CD4-positive, CD25-positive, alpha-beta regulatory T cell (primary cell): ENCODE measurements at regions not wholly inside any gene's neighbourhood (a gene's known extent, or its start where the extent isn't known, plus 50 kb on each side); places are given as distances from the start of the nearest gene placed in this dataset.

Experiments used
- ATAC-seq, 2 donors: fragments of 150-1000 bp; cut with Tn5 transposase; one replicate each; pipeline ENCODE4 v1.10.0; 2021; ENCODE audit warnings: low read depth in 2 of 2, moderate number of reproducible peaks in 2 of 2, moderate library complexity in 1 of 2
- DNase-seq, 3 donors: peaks; one replicate each; pipeline versions ENCODE4 v3.0.0 to v3.0.0-alpha.2; 2012 to 2022; ENCODE audit warnings: mixed read lengths in 1 of 3
- H3K27ac ChIP-seq: one replicate; pipeline ENCODE4 v1.7.0; 2013; ENCODE audit warnings: mild to moderate bottlenecking, low read length; ENCODE audit not compliant: insufficient read depth, poor library complexity, severe bottlenecking
- H3K27me3 ChIP-seq: one replicate; pipeline ENCODE4 v1.7.0; 2013; ENCODE audit warnings: low read length; ENCODE audit not compliant: control insufficient read depth, insufficient read depth
- H3K36me3 ChIP-seq: one replicate; pipeline ENCODE4 v1.7.0; 2013; ENCODE audit warnings: mild to moderate bottlenecking, low read length, moderate library complexity; ENCODE audit not compliant: control insufficient read depth, insufficient read depth
- H3K4me1 ChIP-seq: 2 replicates; pipeline ENCODE4 v1.7.0; 2013; ENCODE audit warnings: mild to moderate bottlenecking, low read length; ENCODE audit not compliant: insufficient read depth, control insufficient read depth, poor library complexity, severe bottlenecking
- H3K4me3 ChIP-seq: one replicate; pipeline ENCODE4 v1.7.0; 2013; ENCODE audit warnings: low read depth, mild to moderate bottlenecking, low read length, moderate library complexity
- H3K9me3 ChIP-seq, 2 experiments: 1 replicate in 1 of 2; 2 replicates in 1 of 2; pipeline ENCODE4 v1.7.0; 2013; ENCODE audit warnings: low read length in 2 of 2, mild to moderate bottlenecking in 1 of 2, moderate library complexity in 1 of 2; ENCODE audit not compliant: control insufficient read depth in 2 of 2
- H3K27ac Mint-ChIP-seq, 3 donors: one replicate each; pipeline ENCODE4 v1.8.0; 2020 to 2022; ENCODE audit warnings: mild to moderate bottlenecking in 3 of 3, mixed read lengths in 3 of 3, moderate library complexity in 2 of 3
- H3K27me3 Mint-ChIP-seq: one replicate; pipeline ENCODE4 v1.8.0; 2022; ENCODE audit warnings: mild to moderate bottlenecking, mixed read lengths
- H3K36me3 Mint-ChIP-seq: one replicate; pipeline ENCODE4 v1.8.0; 2020; ENCODE audit warnings: mixed read lengths
- H3K4me1 Mint-ChIP-seq, 4 donors: one replicate each; pipeline ENCODE4 v1.8.0; 2020 to 2022; ENCODE audit warnings: mixed read lengths in 4 of 4, mild to moderate bottlenecking in 1 of 4
- H3K4me3 Mint-ChIP-seq, 4 donors: one replicate each; pipeline ENCODE4 v1.8.0; 2020 to 2022; ENCODE audit warnings: mild to moderate bottlenecking in 4 of 4, mixed read lengths in 4 of 4, moderate library complexity in 3 of 4
- H3K9me3 Mint-ChIP-seq, 7 donors: one replicate each; pipeline ENCODE4 v1.8.0; 2020 to 2022; ENCODE audit warnings: mixed read lengths in 7 of 7, mild to moderate bottlenecking in 3 of 7, moderate library complexity in 2 of 7

DNA sequence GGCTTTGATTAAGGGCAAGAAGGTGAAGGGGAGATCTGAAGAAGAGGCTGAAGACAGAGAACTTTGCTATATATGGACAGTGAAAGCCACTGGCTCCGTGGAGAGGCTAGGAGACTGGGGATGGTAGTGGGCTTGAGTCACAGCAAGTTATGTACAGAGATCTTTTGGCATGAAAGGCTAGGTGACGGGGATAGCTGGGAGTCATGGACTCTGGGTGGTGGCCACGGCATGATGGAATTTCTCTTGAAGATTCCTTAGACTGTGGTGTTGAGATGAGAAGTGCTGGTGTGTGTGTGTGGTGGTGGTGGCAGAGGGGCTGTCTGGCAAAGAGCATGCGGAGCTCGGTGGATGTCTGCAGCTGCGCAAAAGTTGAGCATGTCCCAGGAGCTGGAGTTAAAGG is 120.6 kb upstream of the STC2 start:
- Mint-ChIP-seq H3K9me3 (peaks cover 0 to 2% (median 0%) of the 10 kb centered on the region in 7 donors), H3K27me3 (peaks cover 11% of the 10 kb centered on the region), H3K4me1 (no peaks in the 10 kb centered on the region), H3K36me3 (no peaks in the 10 kb centered on the region), H3K27ac (no peak overlapping the region), H3K4me3 (no peak overlapping the region)
- Histone ChIP-seq H3K36me3 (no peaks in the 10 kb centered on the region), H3K4me3 (no peak overlapping the region), H3K9me3 (no peaks in the 10 kb centered on the region), H3K4me1 (no peaks in the 10 kb centered on the region), H3K27me3 (no peaks in the 10 kb centered on the region), H3K27ac (no peak overlapping the region)
- DNase-seq (no peak), ATAC-seq (no peak)

DNA sequence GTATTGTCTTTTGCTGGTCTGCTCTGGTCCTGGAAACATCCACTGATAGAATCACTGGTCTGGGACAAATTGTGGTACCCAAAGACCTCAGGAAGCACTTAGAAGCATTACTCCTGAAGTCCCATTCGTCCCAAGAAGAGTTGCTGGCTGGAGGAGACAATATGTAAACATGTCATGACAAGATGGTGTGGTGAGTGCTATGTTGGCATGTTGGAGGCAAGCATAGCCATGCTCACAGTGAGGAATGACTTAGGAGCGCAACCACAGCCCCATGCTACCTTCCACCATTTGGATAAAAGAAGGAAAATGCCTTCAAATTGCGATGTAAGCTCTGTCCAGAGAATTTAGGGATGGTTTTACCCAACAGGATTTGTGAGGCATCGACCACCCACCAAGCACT is 115.8 kb upstream of the STC2 start:
- H3K27ac Mint-ChIP-seq = no peak overlapping the region
- Histone ChIP-seq H3K4me3 (no peak overlapping the region), H3K27me3 (no peaks in the 10 kb centered on the region), H3K27ac (no peak overlapping the region), H3K9me3 (no peaks in the 10 kb centered on the region), H3K4me1 (no peaks in the 10 kb centered on the region), H3K36me3 (no peaks in the 10 kb centered on the region)
- ATAC-seq (no peak), DNase-seq (no peak)
- H3K27me3 Mint-ChIP-seq = peaks cover 11% of the 10 kb centered on the region
- peaks cover 0 to 5% (median 0%) of the 10 kb centered on the region in 7 donors for H3K9me3 Mint-ChIP-seq
- H3K4me3 Mint-ChIP-seq = no peak overlapping the region
- H3K36me3 Mint-ChIP-seq = no peaks in the 10 kb centered on the region
- H3K4me1 Mint-ChIP-seq = no peaks in the 10 kb centered on the region

DNA sequence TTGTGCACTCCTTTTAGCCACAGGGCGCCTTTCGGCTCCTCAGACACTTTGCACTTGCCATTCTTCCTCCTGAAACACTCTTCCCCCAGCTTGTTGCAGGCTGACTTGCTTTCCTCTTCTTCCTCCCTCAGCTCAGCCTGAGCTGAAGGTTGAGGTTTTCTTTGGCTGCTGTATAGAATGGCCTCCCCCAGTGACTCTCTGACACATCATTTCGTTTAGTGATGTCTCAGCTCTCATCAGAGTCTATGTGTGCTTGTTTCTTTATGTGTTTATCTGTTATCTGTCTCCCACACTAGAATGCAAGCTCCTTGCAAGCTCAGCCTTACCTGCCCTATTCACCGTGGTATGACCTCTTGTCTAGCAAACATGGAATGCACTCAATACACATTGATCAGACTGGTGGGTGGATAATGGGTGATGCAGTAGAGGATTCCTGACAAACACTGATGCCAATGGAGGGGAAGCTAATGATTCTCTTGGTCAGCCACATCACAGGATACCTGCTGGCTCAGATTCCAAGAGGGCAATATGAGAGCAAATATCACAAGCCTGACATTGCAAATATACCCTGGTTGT is 112.9 kb upstream of the STC2 start:
- H3K4me3 Mint-ChIP-seq = no peak overlapping the region
- Histone ChIP-seq H3K9me3 (no peaks in the 10 kb centered on the region), H3K4me1 (no peaks in the 10 kb centered on the region), H3K27me3 (no peaks in the 10 kb centered on the region), H3K27ac (no peak overlapping the region), H3K36me3 (no peaks in the 10 kb centered on the region), H3K4me3 (no peak overlapping the region)
- DNase-seq = no peak
- H3K4me1 Mint-ChIP-seq = no peaks in the 10 kb centered on the region
- H3K36me3 Mint-ChIP-seq = no peaks in the 10 kb centered on the region
- no peak overlapping the region for H3K27ac Mint-ChIP-seq
- ATAC-seq = no peak
- H3K27me3 Mint-ChIP-seq = peaks cover 11% of the 10 kb centered on the region
- H3K9me3 Mint-ChIP-seq = peaks cover 0 to 5% (median 0%) of the 10 kb centered on the region in 7 donors

DNA sequence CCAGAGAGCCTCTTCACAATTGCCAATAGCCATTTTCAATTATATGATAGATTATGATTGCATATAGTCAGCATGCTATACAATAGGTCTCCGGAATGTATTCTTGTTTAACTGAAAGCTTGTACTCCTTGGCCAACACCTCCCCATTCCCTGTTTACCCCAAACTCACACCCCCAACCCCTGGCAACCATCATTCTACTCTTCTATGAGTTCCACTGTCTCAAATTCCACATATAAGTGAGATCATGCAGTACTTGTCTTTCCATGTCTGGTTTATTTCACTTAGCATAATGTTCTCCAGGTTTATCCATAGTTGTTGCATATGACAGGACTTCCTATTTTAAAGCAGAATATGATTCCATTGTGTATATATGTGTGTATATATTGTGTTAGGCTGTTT is 110.7 kb upstream of the STC2 start:
- H3K4me1 ChIP-seq = no peaks in the 10 kb centered on the region

DNA sequence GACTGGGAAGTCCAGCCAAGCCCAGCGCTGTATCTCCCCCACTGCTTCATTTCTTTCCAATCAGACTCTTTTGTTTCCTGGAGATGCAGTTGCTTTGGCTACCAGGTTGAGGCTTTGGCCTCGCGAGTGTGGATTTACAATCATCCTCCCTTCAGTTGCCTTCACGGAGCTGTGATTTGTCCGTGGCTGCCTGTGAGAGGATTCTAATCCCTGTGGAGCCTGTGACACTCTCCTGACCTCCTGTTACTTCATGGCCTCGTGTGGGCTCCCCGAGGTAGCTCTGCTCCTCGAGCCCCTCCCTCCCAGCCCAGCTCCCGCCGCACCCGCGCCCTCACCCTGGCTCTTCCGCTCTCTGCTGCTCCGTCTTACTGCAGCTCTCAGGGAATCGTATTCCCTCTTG is 107.2 kb upstream of the STC2 start:
- H3K27me3 ChIP-seq = no peaks in the 10 kb centered on the region
- no peak overlapping the region for H3K27ac ChIP-seq
- peaks cover 13% of the 10 kb centered on the region for H3K27me3 Mint-ChIP-seq
- no peak overlapping the region for H3K4me3 Mint-ChIP-seq
- no peaks in the 10 kb centered on the region for H3K36me3 ChIP-seq
- no peaks in the 10 kb centered on the region for H3K36me3 Mint-ChIP-seq
- peaks cover 0 to 4% (median 0%) of the 10 kb centered on the region in 7 donors for H3K9me3 Mint-ChIP-seq
- H3K9me3 ChIP-seq = no peaks in the 10 kb centered on the region
- peak overlapping the region in 1 of 3 donors; percentile 70 for H3K27ac Mint-ChIP-seq
- ATAC-seq (no peak), DNase-seq (no peak)
- H3K4me1 Mint-ChIP-seq = no peaks in the 10 kb centered on the region
- H3K4me3 ChIP-seq = no peak overlapping the region
- no peaks in the 10 kb centered on the region for H3K4me1 ChIP-seq

More for the DNA sequence above, 110.7 kb upstream of the STC2 start:
- H3K27ac Mint-ChIP-seq = no peak overlapping the region
- Histone ChIP-seq H3K27me3 (no peaks in the 10 kb centered on the region), H3K9me3 (no peaks in the 10 kb centered on the region), H3K4me3 (no peak overlapping the region), H3K36me3 (no peaks in the 10 kb centered on the region), H3K27ac (no peak overlapping the region)
- no peak overlapping the region for H3K4me3 Mint-ChIP-seq
- H3K9me3 Mint-ChIP-seq = peaks cover 0 to 5% (median 0%) of the 10 kb centered on the region in 7 donors
- H3K4me1 Mint-ChIP-seq = no peaks in the 10 kb centered on the region
- H3K27me3 Mint-ChIP-seq = peaks cover 15% of the 10 kb centered on the region
- ATAC-seq (no peak), DNase-seq (no peak)
- no peaks in the 10 kb centered on the region for H3K36me3 Mint-ChIP-seq

DNA sequence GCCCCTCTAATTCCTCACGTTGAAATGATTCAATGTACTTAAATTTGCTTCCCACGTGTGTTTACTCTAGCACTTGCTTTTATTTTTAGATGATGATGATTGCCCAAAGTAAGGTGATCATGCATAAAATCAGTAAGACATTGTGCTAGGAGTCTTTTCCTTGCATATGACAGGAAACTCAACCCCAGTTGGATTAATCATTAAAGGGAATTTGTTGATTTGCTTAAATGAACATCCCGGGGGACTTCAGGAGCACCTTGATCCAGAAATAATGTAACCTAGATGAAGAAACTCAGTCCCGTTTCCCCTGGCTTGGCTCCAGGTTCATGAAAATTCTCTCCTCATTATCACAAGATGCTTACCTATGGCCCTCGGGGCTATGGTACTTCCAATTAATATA is 106.1 kb upstream of the STC2 start:
- ATAC-seq (no peak), DNase-seq (no peak)
- Histone ChIP-seq H3K4me3 (no peak overlapping the region), H3K36me3 (no peaks in the 10 kb centered on the region), H3K27ac (no peak overlapping the region), H3K4me1 (no peaks in the 10 kb centered on the region), H3K27me3 (no peaks in the 10 kb centered on the region), H3K9me3 (no peaks in the 10 kb centered on the region)
- Mint-ChIP-seq H3K27me3 (peaks cover 14% of the 10 kb centered on the region), H3K27ac (no peak overlapping the region), H3K4me1 (no peaks in the 10 kb centered on the region), H3K9me3 (peaks cover 0 to 2% (median 0%) of the 10 kb centered on the region in 7 donors), H3K4me3 (no peak overlapping the region), H3K36me3 (no peaks in the 10 kb centered on the region)

DNA sequence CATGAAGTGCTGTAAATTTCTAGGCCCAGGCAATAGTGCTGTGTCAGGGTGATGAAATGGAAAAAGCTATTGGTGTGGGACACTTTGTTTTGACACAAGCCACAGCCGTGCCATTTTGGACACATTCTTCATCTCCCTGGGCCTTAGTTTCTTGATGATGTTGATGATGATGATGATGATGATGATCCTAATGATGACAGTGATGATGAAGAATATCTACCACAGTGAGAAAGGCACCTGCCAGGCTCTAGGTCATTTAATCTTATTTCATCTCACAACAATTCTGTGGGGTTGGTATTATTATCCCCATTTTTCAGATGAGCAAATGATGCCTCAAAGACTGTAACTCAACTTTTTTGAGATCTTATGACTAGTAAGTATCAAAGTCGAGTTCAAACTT is 102.2 kb upstream of the STC2 start:
- ATAC-seq (no peak), DNase-seq (no peak)
- Histone ChIP-seq H3K36me3 (no peaks in the 10 kb centered on the region), H3K4me1 (no peaks in the 10 kb centered on the region), H3K27ac (no peak overlapping the region), H3K9me3 (no peaks in the 10 kb centered on the region), H3K27me3 (no peaks in the 10 kb centered on the region), H3K4me3 (no peak overlapping the region)
- Mint-ChIP-seq H3K4me1 (no peaks in the 10 kb centered on the region), H3K9me3 (peaks cover 0 to 2% (median 0%) of the 10 kb centered on the region in 7 donors), H3K36me3 (no peaks in the 10 kb centered on the region), H3K4me3 (no peak overlapping the region), H3K27ac (no peak overlapping the region), H3K27me3 (peaks cover 16% of the 10 kb centered on the region)

- H3K36me3 Mint-ChIP-seq = no peaks in the 10 kb centered on the region
These were observed 101.4 kb upstream of the STC2 start for GRCh38 chr5:173429489-173430150.

More at GRCh38 chr5:173429489-173430150, 101.4 kb upstream of the STC2 start:
- no peak for DNase-seq
- no peaks in the 10 kb centered on the region for H3K27me3 ChIP-seq
- no peak overlapping the region for H3K27ac ChIP-seq
- H3K9me3 ChIP-seq = no peaks in the 10 kb centered on the region
- no peaks in the 10 kb centered on the region for H3K36me3 ChIP-seq
- no peak overlapping the region for H3K4me3 ChIP-seq
- H3K27me3 Mint-ChIP-seq = peaks cover 15% of the 10 kb centered on the region
- H3K4me1 ChIP-seq = no peaks in the 10 kb centered on the region
- no peak for ATAC-seq
- H3K9me3 Mint-ChIP-seq = peaks cover 0 to 5% (median 2%) of the 10 kb centered on the region in 7 donors
- H3K4me3 Mint-ChIP-seq = peak overlapping the region in 1 of 4 donors; percentile 64
- no peak overlapping the region for H3K27ac Mint-ChIP-seq
- no peaks in the 10 kb centered on the region for H3K4me1 Mint-ChIP-seq
